ENCODE measurements at regions not wholly inside any gene's neighbourhood (a gene's known extent, or its start where the extent isn't known, plus 50 kb on each side); places are given as distances from the start of the nearest gene placed in this dataset.
"Not testable (repeated sequence)": the region's sequence is repeated elsewhere in the genome, so short reads cannot be mapped to it uniquely, and the experiment has no call there.

GRCh38 chr10:125520968-125521367, 162.0 kb downstream of the TEX36 start:
- TF ChIP-seq CTCF (IDR thresholded peaks at IDR 0.05; ENCODE audit: low read depth, low read length), result no peak
- no peak overlapping the region for H3K4me3 ChIP-seq (replicated peaks in 1 of 2; ENCODE audit: low read depth in 2 of 2, low read length in 2 of 2)
- peak in 1 of 2 donors; percentile 1 for DNase-seq (ENCODE audit: low read depth in 2 of 2)

GRCh38 chr10:125518397-125518796, 164.6 kb downstream of the TEX36 start:
- DNase-seq (ENCODE audit: low read depth in 2 of 2); H3K4me3 ChIP-seq (replicated peaks in 1 of 2; ENCODE audit: low read depth in 2 of 2, low read length in 2 of 2): not testable (repeated sequence)

- DNase-seq (ENCODE audit: low read depth in 2 of 2), result no peak
- no peak for TF ChIP-seq CTCF (IDR thresholded peaks at IDR 0.05; ENCODE audit: low read depth, low read length)
Observed at GRCh38 chr10:125515571-125515970, 167.4 kb downstream of the TEX36 start.

GRCh38 chr10:125514206-125515162, 168.5 kb downstream of the TEX36 start:
- no peak for DNase-seq (ENCODE audit: low read depth in 2 of 2)
- TF ChIP-seq CTCF (IDR thresholded peaks at IDR 0.05; ENCODE audit: low read depth, low read length), result no peak
- no peak overlapping the region for H3K4me3 ChIP-seq (replicated peaks in 1 of 2; ENCODE audit: low read depth in 2 of 2, low read length in 2 of 2)

More at GRCh38 chr10:125515571-125515970, 167.4 kb downstream of the TEX36 start:
- no peak overlapping the region for H3K4me3 ChIP-seq (replicated peaks in 1 of 2; ENCODE audit: low read depth in 2 of 2, low read length in 2 of 2)

- DNase-seq (ENCODE audit: low read depth in 2 of 2), result no peak
- H3K4me3 ChIP-seq (replicated peaks in 1 of 2; ENCODE audit: low read depth in 2 of 2, low read length in 2 of 2), result no peak overlapping the region
- no peak for TF ChIP-seq CTCF (IDR thresholded peaks at IDR 0.05; ENCODE audit: low read depth, low read length)
Observed at GRCh38 chr10:125513429-125514182, 169.4 kb downstream of the TEX36 start.

GRCh38 chr10:125510998-125511397, 172.0 kb downstream of the TEX36 start:
- DNase-seq (ENCODE audit: low read depth in 2 of 2), result no peak
- H3K4me3 ChIP-seq (replicated peaks in 1 of 2; ENCODE audit: low read depth in 2 of 2, low read length in 2 of 2), result no peak overlapping the region
- no peak for TF ChIP-seq CTCF (IDR thresholded peaks at IDR 0.05; ENCODE audit: low read depth, low read length)

GRCh38 chr10:125505648-125506047, 177.3 kb downstream of the TEX36 start:
- no peak overlapping the region for H3K4me3 ChIP-seq (replicated peaks in 1 of 2; ENCODE audit: low read depth in 2 of 2, low read length in 2 of 2)
- DNase-seq (ENCODE audit: low read depth in 2 of 2), result no peak
- TF ChIP-seq CTCF (IDR thresholded peaks at IDR 0.05; ENCODE audit: low read depth, low read length), result no peak

Measured in cardiac fibroblast (primary cell).